Natural killer cell (primary cell): ENCODE measurements at regions not wholly inside any gene's neighbourhood (a gene's known extent, or its start where the extent isn't known, plus 50 kb on each side); places are given as distances from the start of the nearest gene placed in this dataset.

ENCODE experiments used
- ATAC-seq, 3 donors: fragments of 150-1000 bp in 2 of 3; fragments of 200-7000 bp in 1 of 3; cut with Tn5 transposase; 1 replicate in 1 of 3; 2 replicates in 2 of 3; pipeline ENCODE4 v1.10.0; 2021; ENCODE audit warnings: mild to moderate bottlenecking in 2 of 3, moderate library complexity in 2 of 3
- DNase-seq, 2 donors: peaks; one replicate each; pipeline versions ENCODE4 v3.0.0 to v3.0.0-alpha.2; 2013 to 2021; ENCODE audit warnings: mixed read lengths in 1 of 2
- H3K27ac ChIP-seq: one replicate; pipeline ENCODE4 v1.5.1; 2013; ENCODE audit warnings: mild to moderate bottlenecking, low read length
- H3K27me3 ChIP-seq: one replicate; pipeline ENCODE4 v1.6.1; 2013; ENCODE audit warnings: low read length; ENCODE audit not compliant: control insufficient read depth, insufficient read depth
- H3K36me3 ChIP-seq: one replicate; pipeline ENCODE4 v1.6.1; 2013; ENCODE audit warnings: low read length; ENCODE audit not compliant: control insufficient read depth, insufficient read depth
- H3K4me1 ChIP-seq: one replicate; pipeline ENCODE4 v1.6.1; 2013; ENCODE audit warnings: low read length; ENCODE audit not compliant: control insufficient read depth, insufficient read depth
- H3K4me3 ChIP-seq: one replicate; pipeline ENCODE4 v1.5.1; 2013; ENCODE audit warnings: low read length
- H3K9me3 ChIP-seq: one replicate; pipeline ENCODE4 v1.6.1; 2013; ENCODE audit warnings: low read length; ENCODE audit not compliant: control insufficient read depth, insufficient read depth
- H3K27ac Mint-ChIP-seq, 2 donors: one replicate each; pipeline ENCODE4 v1.8.0; 2022; ENCODE audit warnings: mild to moderate bottlenecking in 2 of 2, mixed read lengths in 2 of 2, moderate library complexity in 1 of 2
- H3K27me3 Mint-ChIP-seq, 2 donors: one replicate each; pipeline ENCODE4 v1.8.0; 2022; ENCODE audit warnings: low read depth in 2 of 2, mixed read lengths in 2 of 2
- H3K36me3 Mint-ChIP-seq: one replicate; pipeline ENCODE4 v1.8.0; 2022; ENCODE audit warnings: mixed read lengths
- H3K4me1 Mint-ChIP-seq, 2 donors: one replicate each; pipeline ENCODE4 v1.8.0; 2022; ENCODE audit warnings: mixed read lengths in 2 of 2
- H3K4me3 Mint-ChIP-seq: one replicate; pipeline ENCODE4 v1.8.0; 2022; ENCODE audit warnings: mild to moderate bottlenecking, moderate library complexity, mixed read lengths
- H3K9me3 Mint-ChIP-seq, 2 donors: one replicate each; pipeline ENCODE4 v1.8.0; 2022; ENCODE audit warnings: mixed read lengths in 2 of 2
- WGBS: methylation state at CpG from one replicate; pipeline ENCODE4 v1.1.7; 2013; ENCODE audit warnings: missing lambda C conversion rate; ENCODE audit not compliant: insufficient coverage; 5-methylcytosine and 5-hydroxymethylcytosine counted together
- intact Hi-C: fragments of 100-400 bp; cut with micrococcal nuclease; formaldehyde crosslinking; loops from one replicate; pipeline ENCODE4 v1.14.2; 2022
- TF ChIP-seq, protein P1 (sequence below): fragments of 200-600 bp; IDR thresholded peaks from one replicate; pipeline ENCODE4 v1.8.0; 2022; ENCODE audit warnings: antibody characterized with exemption

DNA sequence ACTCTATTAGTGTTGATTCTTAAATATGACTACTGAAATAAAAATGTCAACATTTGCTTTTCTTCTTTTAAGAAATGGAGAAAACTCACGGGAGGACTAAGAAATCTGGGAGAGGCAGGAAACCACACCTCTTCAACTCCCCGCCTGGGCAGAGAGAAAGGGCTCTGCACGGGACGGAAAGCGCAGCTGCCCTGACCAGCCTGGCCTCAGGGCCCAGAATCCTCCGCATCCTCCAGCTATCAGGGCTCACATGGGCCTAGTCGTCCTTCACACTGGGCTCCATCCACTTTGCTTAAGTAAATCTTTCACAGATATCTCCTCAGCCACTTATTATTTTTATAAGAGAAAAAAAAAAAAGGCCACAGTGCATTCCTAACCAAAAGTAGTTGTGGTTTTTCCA lies 215.1 kb downstream of the TBXT start:
- Mint-ChIP-seq H3K27me3 (peaks cover 10 to 39% of the 10 kb centered on the region in 2 donors), H3K4me3 (no peak overlapping the region), H3K4me1 (no peaks in the 10 kb centered on the region), H3K36me3 (no peaks in the 10 kb centered on the region), H3K9me3 (no peaks in the 10 kb centered on the region), H3K27ac (no peak overlapping the region)
- no peaks in the 10 kb centered on the region for H3K36me3 ChIP-seq
- DNase-seq (no peak), ATAC-seq (no peak)
- H3K27ac ChIP-seq: no peak overlapping the region
- TF ChIP-seq, protein P1, sequence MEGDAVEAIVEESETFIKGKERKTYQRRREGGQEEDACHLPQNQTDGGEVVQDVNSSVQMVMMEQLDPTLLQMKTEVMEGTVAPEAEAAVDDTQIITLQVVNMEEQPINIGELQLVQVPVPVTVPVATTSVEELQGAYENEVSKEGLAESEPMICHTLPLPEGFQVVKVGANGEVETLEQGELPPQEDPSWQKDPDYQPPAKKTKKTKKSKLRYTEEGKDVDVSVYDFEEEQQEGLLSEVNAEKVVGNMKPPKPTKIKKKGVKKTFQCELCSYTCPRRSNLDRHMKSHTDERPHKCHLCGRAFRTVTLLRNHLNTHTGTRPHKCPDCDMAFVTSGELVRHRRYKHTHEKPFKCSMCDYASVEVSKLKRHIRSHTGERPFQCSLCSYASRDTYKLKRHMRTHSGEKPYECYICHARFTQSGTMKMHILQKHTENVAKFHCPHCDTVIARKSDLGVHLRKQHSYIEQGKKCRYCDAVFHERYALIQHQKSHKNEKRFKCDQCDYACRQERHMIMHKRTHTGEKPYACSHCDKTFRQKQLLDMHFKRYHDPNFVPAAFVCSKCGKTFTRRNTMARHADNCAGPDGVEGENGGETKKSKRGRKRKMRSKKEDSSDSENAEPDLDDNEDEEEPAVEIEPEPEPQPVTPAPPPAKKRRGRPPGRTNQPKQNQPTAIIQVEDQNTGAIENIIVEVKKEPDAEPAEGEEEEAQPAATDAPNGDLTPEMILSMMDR: no peak
- 54% methylated on average over 7 of the region's 7 CpGs for WGBS
- intact Hi-C loops: no loop called here
- no peaks in the 10 kb centered on the region for H3K9me3 ChIP-seq
- no peaks in the 10 kb centered on the region for H3K4me1 ChIP-seq
- no peak overlapping the region for H3K4me3 ChIP-seq
- H3K27me3 ChIP-seq: peaks cover 2% of the 10 kb centered on the region

DNA sequence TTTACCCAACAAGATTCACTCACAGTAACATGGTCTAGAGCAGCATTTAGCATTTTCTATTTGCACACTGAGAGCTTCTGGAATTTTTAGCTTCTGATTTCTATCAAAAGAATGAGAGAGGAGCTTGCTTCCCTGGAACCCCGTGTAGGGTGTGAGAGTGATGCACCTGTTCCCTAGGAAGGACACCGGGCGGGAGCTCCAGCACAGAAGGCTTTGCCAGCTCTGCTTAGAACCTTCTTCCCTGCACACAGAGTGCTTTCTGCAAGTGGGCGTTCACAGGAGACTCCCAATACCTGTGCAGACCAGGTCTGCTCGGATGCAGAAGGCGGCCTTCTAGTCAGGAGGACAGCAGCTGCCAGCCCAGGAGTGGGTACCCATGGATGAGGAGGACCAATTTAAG lies 217.3 kb downstream of the TBXT start:
- no peaks in the 10 kb centered on the region for H3K9me3 Mint-ChIP-seq
- H3K4me3 Mint-ChIP-seq: no peak overlapping the region
- Histone ChIP-seq H3K27me3 (peaks cover 2% of the 10 kb centered on the region), H3K36me3 (no peaks in the 10 kb centered on the region), H3K27ac (no peak overlapping the region), H3K4me3 (no peak overlapping the region), H3K9me3 (no peaks in the 10 kb centered on the region), H3K4me1 (no peaks in the 10 kb centered on the region)
- WGBS: 85% methylated on average over 6 of the region's 6 CpGs
- no peaks in the 10 kb centered on the region for H3K4me1 Mint-ChIP-seq
- H3K27ac Mint-ChIP-seq: no peak overlapping the region
- ATAC-seq (no peak), DNase-seq (no peak)
- intact Hi-C loops: no loop called here
- no peaks in the 10 kb centered on the region for H3K36me3 Mint-ChIP-seq
- TF ChIP-seq, protein P1: no peak
- peaks cover 10 to 43% of the 10 kb centered on the region in 2 donors for H3K27me3 Mint-ChIP-seq

DNA sequence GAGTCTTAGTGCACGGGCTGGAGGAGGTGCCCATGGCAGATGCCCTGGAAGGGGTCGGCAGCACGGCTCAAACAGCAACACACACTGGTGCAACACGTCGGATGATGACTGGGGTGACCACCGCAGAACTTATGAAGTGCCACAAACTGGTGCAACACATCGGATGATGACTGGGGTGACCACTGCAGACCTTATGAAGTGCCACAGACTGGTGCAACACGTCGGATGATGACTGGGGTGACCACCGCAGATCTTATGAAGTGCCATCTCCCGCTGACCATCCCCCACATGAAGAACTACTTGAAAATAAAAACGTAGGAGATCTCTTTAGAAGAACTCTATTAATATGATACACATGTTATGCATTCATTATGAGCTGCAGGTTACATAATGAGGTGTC lies 218.3 kb downstream of the TBXT start:
- intact Hi-C loops: no loop called here
- no peak overlapping the region for H3K4me3 Mint-ChIP-seq
- no peak for ATAC-seq

DNA sequence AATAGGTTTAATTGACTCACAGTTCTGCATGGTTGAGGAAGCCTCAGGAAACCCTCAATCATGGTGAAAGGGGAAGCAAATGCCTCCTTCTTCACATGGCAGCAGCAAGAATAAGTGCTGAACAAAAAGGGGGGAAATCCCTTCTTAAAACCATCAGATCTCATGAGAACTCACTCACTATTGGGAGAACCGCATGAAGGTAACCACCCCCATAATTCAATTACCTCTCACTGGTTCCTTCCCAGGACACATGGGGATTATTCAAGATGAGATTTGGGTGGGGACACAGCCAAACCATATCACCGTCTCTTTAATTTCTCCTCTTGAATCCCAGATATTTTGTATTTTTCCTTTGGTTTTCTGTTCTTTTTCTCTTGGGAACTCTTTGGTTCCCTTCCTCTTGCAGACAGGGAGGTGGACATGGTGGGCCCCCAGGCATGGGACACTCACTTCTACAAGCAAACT lies 223.6 kb downstream of the TBXT start:
- peaks cover 2% of the 10 kb centered on the region for H3K27me3 ChIP-seq
- H3K4me1 ChIP-seq: no peaks in the 10 kb centered on the region
- no peak overlapping the region for H3K4me3 Mint-ChIP-seq
- no peak for DNase-seq
- WGBS: 71% methylated on average over 2 of the region's 2 CpGs
- H3K27ac Mint-ChIP-seq: no peak overlapping the region
- no peak for ATAC-seq
- no peaks in the 10 kb centered on the region for H3K9me3 ChIP-seq
- TF ChIP-seq, protein P1: no peak
- intact Hi-C loops: no loop called here
- no peaks in the 10 kb centered on the region for H3K36me3 Mint-ChIP-seq
- no peak overlapping the region for H3K27ac ChIP-seq
- H3K36me3 ChIP-seq: no peaks in the 10 kb centered on the region
- no peaks in the 10 kb centered on the region for H3K9me3 Mint-ChIP-seq
- H3K27me3 Mint-ChIP-seq: peaks cover 3 to 15% of the 10 kb centered on the region in 2 donors
- no peak overlapping the region for H3K4me3 ChIP-seq
- no peaks in the 10 kb centered on the region for H3K4me1 Mint-ChIP-seq

More for the DNA sequence above, 218.3 kb downstream of the TBXT start:
- no peak for DNase-seq
- Histone ChIP-seq H3K27ac (no peak overlapping the region), H3K9me3 (no peaks in the 10 kb centered on the region), H3K36me3 (no peaks in the 10 kb centered on the region), H3K27me3 (peaks cover 2% of the 10 kb centered on the region), H3K4me1 (no peaks in the 10 kb centered on the region), H3K4me3 (no peak overlapping the region)
- TF ChIP-seq, protein P1: no peak
- H3K27ac Mint-ChIP-seq: no peak overlapping the region
- no peaks in the 10 kb centered on the region for H3K36me3 Mint-ChIP-seq
- no peaks in the 10 kb centered on the region for H3K9me3 Mint-ChIP-seq
- H3K4me1 Mint-ChIP-seq: no peaks in the 10 kb centered on the region
- H3K27me3 Mint-ChIP-seq: peaks cover 10 to 39% of the 10 kb centered on the region in 2 donors
- WGBS: 89% methylated on average over 9 of the region's 12 CpGs
